T-helper 2 cell treated with Interferon-gamma antibody and Interleukin-4, amounts not matched to agents 100 ng/mL and 5 ng/mL, for 36 hours (primary cell): ENCODE measurements at regions not wholly inside any gene's neighbourhood (a gene's known extent, or its start where the extent isn't known, plus 50 kb on each side); places are given as distances from the start of the nearest gene placed in this dataset.

ENCODE experiments used
- intact Hi-C: fragments of 100-400 bp; cut with micrococcal nuclease; formaldehyde crosslinking; loops from one replicate; pipeline ENCODE4 v1.15.1; 2023

GRCh38 chr2:181183878-181184542, 203.6 kb downstream of the UBE2E3 start:
- intact Hi-C loops, result no loop called here

GRCh38 chr2:181185421-181185820, 205.0 kb downstream of the UBE2E3 start:
- intact Hi-C loops, result no loop called here

- intact Hi-C loops, result no loop called here
Measured at GRCh38 chr2:181185948-181186347, 205.5 kb downstream of the UBE2E3 start.

- intact Hi-C loops, result no loop called here
Measured at GRCh38 chr2:181188605-181189004, 208.2 kb downstream of the UBE2E3 start.

GRCh38 chr2:181189951-181190350, 209.5 kb downstream of the UBE2E3 start:
- intact Hi-C loops, result no loop called here

- intact Hi-C loops, result no loop called here
Measured at GRCh38 chr2:181190711-181191110, 210.3 kb downstream of the UBE2E3 start.

- intact Hi-C loops, result no loop called here
Measured at GRCh38 chr2:181193550-181193949, 213.1 kb downstream of the UBE2E3 start.

- intact Hi-C loops, result no loop called here
Measured at GRCh38 chr2:181196401-181196800, 216.0 kb downstream of the UBE2E3 start.

GRCh38 chr2:181197140-181197760, 216.8 kb downstream of the UBE2E3 start:
- intact Hi-C loops, result loop anchor here (1.0 kb wide), 2 partner anchors 26 to 90 kb away; no protein-coding TSS in a partner anchor

GRCh38 chr2:181198183-181198864, 217.9 kb downstream of the UBE2E3 start:
- intact Hi-C loops, result loop anchor here (1.0 kb wide), 2 partner anchors 20 to 43 kb away; no protein-coding TSS in a partner anchor

- intact Hi-C loops, result no loop called here
Measured at GRCh38 chr2:181203412-181203811, 223.0 kb downstream of the UBE2E3 start.

GRCh38 chr2:181203916-181204315, 223.5 kb downstream of the UBE2E3 start:
- intact Hi-C loops, result no loop called here

GRCh38 chr2:181218401-181218821, 238.0 kb downstream of the UBE2E3 start:
- intact Hi-C loops, result no loop called here

GRCh38 chr2:181223234-181223633, 234.0 kb upstream of the ITGA4 start:
- intact Hi-C loops, result loop anchor here (1.0 to 5.0 kb wide), 3 partner anchors 26 to 101 kb away; no protein-coding TSS in a partner anchor

GRCh38 chr2:181224866-181225265, 232.3 kb upstream of the ITGA4 start:
- intact Hi-C loops, result loop anchor here (1.0 to 5.0 kb wide), 4 partner anchors 48 to 118 kb away; no protein-coding TSS in a partner anchor

GRCh38 chr2:181228661-181229060, 228.5 kb upstream of the ITGA4 start:
- intact Hi-C loops, result no loop called here

GRCh38 chr2:181231151-181231550, 226.0 kb upstream of the ITGA4 start:
- intact Hi-C loops, result no loop called here

- intact Hi-C loops, result no loop called here
Measured at GRCh38 chr2:181231886-181232621, 225.1 kb upstream of the ITGA4 start.

GRCh38 chr2:181234487-181234891, 222.7 kb upstream of the ITGA4 start:
- intact Hi-C loops, result no loop called here

GRCh38 chr2:181235011-181235410, 222.2 kb upstream of the ITGA4 start:
- intact Hi-C loops, result no loop called here

GRCh38 chr2:181235683-181236459, 221.3 kb upstream of the ITGA4 start:
- intact Hi-C loops, result no loop called here
